ENCODE measurements at regions not wholly inside any gene's neighbourhood (a gene's known extent, or its start where the extent isn't known, plus 50 kb on each side); places are given as distances from the start of the nearest gene placed in this dataset.

DNA sequence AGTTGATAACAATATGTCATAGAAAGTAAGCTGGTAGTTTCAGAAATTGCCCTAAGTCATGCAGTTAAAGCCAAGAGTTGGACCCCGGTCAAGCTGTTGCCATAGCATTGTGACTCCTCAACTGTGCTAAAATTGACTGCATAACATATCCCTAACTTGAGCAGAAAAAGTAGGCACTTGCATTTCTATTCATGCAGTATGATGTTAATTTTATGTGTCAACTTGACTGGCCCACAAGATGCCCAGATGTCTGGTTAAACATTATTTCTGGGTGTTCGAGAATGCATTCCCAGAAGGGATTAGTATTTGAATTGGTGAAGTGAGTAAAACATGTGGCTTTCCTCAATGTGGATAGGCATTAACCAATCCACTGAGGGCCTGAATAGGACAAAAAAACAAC lies 136.4 kb downstream of the GPR63 start:
- TF ChIP-seq, protein P1, sequence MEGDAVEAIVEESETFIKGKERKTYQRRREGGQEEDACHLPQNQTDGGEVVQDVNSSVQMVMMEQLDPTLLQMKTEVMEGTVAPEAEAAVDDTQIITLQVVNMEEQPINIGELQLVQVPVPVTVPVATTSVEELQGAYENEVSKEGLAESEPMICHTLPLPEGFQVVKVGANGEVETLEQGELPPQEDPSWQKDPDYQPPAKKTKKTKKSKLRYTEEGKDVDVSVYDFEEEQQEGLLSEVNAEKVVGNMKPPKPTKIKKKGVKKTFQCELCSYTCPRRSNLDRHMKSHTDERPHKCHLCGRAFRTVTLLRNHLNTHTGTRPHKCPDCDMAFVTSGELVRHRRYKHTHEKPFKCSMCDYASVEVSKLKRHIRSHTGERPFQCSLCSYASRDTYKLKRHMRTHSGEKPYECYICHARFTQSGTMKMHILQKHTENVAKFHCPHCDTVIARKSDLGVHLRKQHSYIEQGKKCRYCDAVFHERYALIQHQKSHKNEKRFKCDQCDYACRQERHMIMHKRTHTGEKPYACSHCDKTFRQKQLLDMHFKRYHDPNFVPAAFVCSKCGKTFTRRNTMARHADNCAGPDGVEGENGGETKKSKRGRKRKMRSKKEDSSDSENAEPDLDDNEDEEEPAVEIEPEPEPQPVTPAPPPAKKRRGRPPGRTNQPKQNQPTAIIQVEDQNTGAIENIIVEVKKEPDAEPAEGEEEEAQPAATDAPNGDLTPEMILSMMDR (IDR thresholded peaks at IDR 0.05) = no peak
- no peak for TF ChIP-seq POLR2A (IDR thresholded peaks at IDR 0.05)
